ENCODE measurements at regions not wholly inside any gene's neighbourhood (a gene's known extent, or its start where the extent isn't known, plus 50 kb on each side); places are given as distances from the start of the nearest gene placed in this dataset.
"Not testable (repeated sequence)": the region's sequence is repeated elsewhere in the genome, so short reads cannot be mapped to it uniquely, and the experiment has no call there.

DNA sequence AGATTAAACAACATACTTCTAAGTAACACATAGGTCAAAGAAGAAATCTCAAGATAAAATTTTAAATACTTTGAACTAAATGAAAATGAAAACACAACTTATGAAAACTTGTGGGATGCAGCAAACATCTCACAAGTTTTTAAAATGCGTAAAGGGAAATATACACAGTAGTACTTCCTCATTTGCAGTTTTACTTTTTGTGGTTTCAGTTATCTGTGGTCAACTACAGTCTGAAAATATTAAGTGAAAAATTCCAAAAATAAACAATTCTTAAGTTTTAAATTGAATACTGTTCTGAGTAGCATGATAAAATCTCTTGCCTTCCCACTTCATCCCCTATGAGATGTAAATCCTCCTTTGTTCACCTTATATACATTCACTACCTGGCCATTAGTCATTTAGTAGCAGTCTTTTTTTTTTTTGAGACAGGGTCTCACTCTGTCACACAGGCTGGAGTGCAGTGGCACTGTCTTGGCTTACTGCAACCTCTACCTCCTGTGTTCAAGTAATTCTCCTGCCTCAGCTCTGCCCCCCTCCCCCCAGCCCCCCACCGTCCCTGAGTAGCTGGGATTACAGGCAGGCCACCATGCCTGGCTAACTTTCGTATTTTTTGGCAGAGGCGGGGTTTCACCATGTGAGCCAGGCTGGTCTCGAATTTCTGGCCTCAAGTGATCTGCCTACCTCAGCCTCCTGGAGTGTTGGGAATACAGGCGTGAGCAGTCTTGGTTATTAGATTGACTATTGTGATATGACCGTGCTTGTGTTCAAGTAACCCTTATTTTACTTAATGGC is 154.6 kb upstream of the AHI1 start:
- DNase-seq (ENCODE audit: low read depth in 2 of 2), result no peak

DNA sequence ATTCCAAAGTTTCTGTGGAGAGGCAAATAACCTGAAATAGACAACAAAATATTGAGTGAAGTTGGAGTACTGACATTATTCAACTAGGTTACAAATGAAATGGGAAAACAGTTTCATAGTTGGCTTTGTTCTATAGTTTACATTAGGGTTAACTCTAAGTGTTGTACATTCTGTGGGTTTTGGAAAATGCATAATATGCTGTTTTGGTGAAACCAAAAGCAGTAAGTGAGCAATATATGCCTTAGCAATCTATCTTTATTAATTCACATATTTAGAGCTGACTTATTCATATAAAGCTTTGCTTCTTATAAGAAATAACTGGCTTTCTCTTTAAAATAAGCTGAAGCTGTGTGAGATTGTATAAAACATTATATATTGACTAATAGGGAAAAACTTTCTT is 157.5 kb upstream of the AHI1 start:
- no peak for DNase-seq (ENCODE audit: low read depth in 2 of 2)

DNA sequence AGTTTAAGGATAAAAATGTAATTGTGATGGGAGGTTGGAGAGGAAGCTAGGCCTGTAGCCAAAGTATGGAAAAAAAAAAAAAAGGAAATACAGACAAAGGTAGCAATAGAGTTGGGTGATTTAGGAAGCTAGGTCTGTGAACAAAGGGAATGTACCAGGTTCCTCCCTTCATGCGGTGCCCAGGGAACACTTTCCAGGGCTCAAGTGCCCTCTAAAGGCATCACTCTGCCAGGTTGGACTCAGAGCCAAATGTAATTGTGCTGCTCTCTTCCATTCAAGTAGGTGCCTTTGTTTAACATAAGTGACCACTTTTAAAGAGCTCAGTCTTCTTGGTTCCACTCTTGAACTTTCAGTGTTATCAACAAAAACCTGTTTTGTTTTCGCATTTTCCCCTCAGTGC is 159.7 kb upstream of the AHI1 start:
- DNase-seq (ENCODE audit: low read depth in 2 of 2), result no peak

DNA sequence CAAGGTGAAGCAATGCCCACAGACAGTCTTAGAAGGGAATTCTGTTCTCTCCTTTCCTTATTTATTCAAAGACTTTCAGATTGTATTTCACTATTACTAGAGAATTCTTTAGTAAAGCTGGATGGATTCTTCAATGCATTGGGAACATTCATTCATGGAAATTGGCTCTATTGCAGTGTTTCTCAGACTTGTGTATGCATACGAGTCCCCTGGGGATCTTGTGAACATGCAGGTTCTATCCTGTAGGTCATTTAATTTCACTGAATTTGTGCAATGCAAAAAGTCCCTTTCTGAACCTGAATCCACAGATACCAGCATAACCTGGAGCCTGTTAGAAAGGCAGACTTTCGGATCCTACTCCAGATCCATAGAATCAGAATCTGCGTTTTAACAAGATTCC is 160.9 kb upstream of the AHI1 start:
- DNase-seq (ENCODE audit: low read depth in 2 of 2), result no peak

DNA sequence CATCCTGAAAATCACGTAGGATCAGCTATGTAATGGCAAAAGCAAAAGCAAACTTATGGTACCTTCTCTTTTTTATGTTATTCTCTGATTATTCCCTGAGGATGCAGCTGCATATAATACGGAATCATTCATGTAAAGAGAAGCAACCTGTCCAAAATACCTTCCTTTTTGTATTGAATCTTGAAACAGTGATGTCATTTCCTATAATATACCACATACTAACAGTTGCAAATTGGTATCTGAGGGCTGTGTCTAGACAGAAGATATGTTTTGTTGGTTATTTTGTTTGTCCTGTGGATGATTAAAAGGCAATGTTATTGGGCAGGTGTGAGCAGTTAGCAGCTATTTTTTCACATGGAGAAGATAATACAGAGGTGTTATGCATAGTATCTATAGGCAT is 161.4 kb upstream of the AHI1 start:
- DNase-seq (ENCODE audit: low read depth in 2 of 2), result no peak

DNA sequence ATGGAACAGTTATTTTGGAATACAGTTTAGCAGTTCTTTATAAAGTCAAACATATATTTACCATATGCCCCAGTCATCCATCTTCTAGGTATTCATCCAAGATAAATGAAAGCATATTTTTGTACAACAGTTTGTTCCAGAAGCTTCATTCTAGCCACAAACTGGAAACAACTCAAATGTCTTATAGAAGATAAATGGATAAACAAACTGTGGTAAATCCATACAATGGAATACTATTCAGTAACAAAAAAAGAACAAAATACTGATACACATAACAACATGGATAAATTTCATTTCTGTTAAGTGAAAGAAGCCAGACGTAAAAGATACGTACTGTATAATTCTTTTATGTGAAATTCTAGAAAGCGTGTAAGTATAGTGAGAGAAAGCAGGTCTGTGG is 167.0 kb upstream of the AHI1 start:
- DNase-seq (ENCODE audit: low read depth in 2 of 2), result no peak

DNA sequence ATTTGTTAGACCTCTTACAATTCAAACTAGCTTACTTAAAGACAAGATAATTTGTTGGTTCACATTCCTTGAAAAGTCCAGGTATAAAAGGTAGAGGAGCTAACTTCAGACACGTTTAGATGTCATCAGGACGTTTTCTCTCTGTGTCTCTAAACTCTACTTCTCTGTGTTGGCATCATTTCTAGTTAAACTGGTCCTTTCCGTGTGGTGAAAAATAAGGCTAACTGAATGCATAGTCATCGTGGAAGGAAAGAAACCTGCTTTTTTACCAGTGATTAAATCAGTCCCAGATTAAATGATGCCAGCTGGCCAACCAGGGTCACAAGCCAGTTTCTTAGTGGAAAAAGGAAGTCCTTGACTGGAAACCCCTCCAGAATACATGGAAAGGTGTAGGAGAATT is 168.4 kb upstream of the AHI1 start:
- DNase-seq (ENCODE audit: low read depth in 2 of 2), result no peak

DNA sequence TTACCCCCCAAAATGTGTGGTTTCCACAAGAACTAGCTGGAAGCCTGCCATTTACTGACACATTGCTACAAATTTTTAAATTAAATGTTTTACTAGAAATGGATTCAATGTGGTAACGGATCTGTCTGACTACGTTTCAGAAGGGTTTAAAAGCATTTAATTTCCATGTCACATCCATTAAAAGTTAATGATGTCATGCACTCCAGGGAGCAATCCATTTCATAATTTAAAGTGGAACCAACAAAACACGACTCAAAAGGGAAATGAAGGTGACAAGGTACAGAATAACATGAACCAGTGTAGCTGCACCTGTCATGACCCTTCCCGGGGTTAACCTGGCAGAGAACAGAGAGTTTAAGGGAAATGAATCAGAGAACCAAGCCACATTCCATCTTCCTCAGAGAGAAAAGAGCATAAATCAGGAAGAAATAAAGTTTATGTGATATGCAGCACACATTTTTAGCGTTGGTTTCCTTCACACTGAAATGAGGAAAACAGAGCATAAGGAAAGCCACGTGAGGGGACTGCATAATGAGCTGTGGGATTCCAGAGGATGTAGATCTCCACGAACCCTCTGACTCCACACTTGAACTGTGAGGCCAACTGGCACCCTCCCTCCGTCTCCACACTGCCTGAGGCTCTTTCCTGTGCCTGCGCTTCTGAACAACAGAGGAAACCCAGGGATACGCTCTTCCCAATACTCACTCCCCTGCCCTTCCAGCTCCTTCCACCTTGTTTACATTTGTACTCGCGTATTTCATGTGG is 170.3 kb upstream of the AHI1 start:
- DNase-seq (ENCODE audit: low read depth in 2 of 2), result no peak

DNA sequence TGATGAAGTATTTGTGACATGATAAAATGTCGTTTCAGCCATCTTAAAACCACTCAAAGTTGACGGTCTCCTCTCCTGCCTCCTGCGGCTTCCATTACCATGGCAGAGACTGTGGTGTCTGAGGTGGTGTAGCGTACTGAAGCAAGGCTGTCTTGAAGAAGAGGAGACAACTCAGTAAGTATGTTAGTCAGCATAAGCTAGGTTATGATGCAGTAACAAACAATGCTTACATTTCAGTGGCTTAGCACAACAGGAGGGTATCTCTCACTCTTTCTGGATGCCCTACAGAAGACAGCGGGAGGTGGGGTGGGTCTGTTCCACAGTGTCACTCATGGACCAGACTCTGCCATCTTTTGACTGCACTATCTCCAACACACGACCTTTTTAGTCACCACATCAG is 174.7 kb upstream of the AHI1 start:
- no peak for DNase-seq (ENCODE audit: low read depth in 2 of 2)

DNA sequence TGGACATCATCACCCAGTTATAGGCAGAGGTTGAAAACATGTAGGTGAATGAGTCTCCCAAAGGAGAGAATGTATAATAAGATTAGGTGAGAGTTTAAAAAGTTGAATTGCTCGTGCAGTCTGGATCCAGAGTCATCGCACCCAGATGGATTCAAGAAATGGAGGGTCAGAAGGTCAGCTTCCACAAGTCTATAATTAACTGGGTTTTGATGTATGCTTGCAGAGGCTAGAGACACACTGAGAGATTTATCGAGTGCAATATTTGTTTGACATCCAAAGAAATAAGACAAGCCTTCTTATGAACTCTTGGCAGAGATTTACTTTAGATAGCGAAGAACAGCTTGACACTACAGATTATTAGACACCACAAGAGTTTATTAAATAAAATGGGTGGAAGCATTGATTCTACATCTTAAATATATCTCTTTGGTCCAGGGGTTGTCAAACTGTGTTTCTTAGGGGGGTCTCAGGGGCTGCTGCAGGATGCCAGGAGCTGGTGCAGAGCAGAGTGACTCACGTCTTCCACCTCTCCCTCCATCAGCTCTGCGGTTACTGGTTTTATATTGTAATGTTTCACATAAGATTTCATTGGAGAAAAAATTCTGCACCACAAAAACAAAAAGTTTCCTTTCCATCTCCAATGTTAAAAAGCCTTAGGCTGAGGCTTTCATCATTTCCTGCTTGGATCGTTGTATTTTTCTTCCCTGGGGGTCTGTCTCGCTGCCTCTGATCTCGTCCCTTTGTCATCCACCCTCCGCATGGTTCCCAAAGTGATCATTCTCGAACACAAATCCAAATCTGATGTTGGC is 176.2 kb upstream of the AHI1 start:
- DNase-seq (ENCODE audit: low read depth in 2 of 2), result no peak

DNA sequence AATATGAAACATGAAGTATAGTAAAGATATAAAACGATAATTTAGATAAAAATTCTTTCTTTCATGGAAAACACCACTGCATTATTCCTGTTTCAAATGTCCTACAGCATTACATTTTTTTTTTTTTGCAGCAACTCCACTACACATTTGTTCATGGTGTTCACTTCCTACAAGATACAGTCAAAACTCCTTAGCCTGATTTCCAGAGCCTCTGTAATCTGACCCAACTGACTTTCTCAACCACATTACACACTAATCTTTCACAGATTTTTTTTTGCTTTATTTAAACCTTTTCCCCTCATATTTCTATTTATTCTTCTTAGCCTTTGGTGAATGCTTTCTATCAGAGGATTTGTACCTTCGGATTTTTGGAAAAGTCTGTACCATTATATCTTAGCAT is 176.5 kb upstream of the PDE7B start:
- DNase-seq (ENCODE audit: low read depth in 2 of 2), result no peak

DNA sequence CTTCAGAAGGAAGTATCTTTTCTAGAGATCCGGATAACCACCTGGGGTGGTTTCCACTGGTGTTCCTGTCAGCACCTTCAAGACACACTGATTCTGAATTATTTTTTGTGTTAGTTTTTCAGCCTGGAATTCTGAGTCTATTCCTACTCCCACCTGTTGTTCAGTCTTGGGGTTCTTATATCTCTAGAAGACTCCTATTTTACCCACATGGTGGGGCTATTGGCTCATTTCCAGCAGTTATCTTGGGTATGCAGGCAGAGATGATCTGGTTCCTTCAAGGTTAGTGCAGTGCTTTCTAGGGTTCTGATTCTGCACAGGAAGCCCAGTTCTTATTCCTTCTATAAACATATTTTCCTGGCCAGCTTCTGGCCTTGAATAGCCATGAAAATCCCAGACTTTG is 175.6 kb upstream of the PDE7B start:
- peak in 1 of 2 donors; percentile 1 for DNase-seq (ENCODE audit: low read depth in 2 of 2)

DNA sequence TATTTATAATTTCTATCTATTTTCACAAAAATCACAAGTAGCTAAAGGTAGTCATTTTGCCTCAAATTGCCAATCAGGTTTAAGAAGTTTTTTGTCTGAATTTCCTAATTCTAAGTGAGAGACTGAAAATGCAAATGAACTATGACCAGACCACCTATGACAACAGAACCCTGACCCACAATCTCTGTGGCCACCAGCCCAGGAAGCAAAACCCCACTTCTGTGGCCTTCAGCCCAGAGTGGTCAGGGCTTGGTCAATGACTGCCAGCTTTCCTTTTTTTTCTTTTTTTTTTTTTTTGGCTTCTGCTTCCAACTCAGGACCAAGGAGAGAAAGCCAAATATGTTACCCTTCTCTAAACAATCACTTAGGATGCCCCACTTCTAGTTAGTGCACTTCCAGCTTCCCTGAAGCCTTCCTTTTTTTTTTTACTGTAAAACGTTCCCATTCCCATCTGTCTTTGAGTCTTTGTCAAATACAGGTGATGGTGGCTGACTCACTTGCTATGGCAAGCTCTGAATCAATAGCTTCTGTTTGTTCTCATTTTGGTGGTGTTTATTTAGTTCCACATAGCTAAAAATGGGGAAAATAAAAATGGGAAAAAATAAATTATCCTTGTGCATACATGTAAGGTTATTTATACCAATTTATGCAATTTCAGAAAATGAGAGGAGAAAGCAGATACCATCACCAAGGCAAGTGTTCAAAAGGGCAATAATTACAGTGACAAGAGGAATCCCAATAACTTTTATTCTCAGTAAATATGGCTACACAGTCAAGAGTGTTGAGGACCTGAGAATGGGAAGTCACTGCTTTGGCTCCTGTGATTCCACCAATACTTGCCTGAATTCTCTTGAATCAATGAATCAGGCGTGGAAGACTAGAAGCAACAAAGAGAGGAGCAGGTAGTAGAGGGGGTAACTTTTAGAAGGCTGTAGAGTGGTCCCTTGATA is 170.3 kb upstream of the PDE7B start:
- DNase-seq (ENCODE audit: low read depth in 2 of 2), result no peak

DNA sequence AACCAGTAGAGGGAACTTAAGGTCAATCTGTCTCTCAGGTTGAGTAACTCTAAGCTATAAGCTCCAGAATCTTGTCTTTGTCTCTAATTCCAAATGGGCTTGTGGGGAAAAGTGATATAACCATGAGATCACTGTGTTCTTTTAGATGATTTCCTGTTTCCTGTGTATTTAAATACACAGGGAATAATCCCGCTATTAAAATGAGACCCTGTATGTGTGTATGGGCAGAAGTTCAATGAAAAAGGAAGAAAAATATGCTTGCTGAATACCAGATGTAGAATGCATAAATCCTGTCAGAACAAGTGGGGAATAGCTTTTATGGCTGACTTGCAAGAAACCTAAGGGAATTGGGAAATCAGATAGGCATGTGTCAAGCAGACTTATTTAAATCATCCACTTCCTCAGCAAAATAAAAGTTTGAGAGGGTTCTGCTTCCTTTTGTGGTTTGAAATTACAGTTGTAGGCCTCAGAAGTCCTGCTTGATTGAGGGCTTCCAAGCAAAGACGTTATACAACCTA is 164.7 kb upstream of the PDE7B start:
- DNase-seq (ENCODE audit: low read depth in 2 of 2), result no peak

DNA sequence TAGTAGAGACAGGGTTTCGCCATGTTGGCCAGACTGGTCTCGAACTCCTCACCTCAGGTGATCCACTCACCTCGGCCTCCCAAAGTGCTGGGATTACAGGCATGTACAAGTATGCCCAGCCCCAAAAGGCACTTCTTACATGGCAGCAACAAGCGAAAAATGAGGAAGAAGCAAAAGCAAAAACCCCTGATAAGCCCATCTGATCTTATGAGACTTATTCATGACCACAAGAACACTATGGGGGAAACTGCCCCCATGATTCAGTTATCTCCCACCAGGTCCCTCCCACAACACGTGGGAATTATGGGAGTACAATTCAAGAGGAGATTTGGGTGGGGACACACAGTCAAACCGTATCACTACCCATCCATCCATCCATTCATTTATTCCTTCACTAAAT is 163.0 kb upstream of the PDE7B start:
- DNase-seq (ENCODE audit: low read depth in 2 of 2), result not testable (repeated sequence)

DNA sequence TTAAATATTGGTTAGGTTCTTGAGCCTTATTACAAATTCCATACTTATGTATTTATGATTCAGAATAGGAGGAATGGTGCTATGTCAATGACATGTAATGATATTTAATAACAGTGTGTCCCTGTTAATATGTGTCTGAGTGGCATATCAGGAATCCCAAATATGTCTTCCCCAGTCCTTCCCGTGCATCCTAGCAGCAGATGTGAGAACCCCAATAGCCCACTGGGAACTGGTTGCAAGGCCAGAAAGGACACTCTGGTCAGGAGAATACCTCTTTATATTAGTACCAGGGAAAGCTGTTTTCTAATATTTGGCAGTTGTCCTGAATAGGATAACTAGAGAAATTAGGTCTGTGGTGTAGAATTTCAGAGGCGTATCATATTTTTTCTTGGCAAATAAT is 159.1 kb upstream of the PDE7B start:
- DNase-seq (ENCODE audit: low read depth in 2 of 2), result no peak

DNA sequence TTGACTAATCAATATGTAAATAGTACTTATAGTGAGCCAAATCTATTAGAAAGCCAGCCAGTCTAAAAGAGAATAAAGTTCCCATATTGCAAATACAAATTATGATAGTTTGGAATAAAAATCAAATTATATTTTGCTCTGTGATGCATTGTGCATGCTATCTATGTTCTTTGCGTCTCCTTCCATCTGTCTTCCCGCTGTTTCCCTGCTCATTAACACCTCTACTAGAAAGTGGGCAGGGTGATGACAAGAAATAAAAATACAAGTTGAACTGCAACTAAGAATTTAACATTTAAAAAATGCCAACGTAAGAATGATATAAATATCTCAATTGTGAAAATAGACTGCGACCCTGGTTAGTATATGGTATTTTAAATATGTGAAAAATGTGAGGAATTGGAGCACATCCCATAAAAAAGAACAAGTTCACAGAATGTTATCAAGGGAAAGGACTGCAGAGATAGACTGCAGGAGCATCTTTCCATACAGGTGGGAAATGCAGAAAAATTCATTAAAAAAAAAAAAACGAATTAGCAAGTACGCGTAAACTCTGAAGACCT is 157.6 kb upstream of the PDE7B start:
- DNase-seq (ENCODE audit: low read depth in 2 of 2), result no peak

DNA sequence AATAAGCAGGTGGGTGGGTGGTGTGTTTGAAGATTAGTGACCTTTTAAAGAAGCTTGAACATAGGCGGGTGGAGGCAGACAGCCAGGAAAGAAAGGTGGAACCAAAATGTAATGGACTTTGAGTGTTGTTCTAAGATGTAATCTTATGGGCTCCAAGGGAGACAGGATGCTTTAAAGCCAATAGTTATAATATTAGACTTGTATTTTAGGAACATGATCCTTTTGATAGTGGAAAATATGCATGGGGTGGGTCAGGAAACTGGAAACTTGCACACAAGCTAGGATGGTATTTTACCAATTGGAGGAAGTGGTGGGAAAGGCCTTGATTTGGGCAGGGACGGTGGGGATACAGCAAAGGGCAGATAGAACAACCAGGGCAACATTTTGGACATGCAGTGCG is 151.8 kb upstream of the PDE7B start:
- DNase-seq (ENCODE audit: low read depth in 2 of 2), result no peak

DNA sequence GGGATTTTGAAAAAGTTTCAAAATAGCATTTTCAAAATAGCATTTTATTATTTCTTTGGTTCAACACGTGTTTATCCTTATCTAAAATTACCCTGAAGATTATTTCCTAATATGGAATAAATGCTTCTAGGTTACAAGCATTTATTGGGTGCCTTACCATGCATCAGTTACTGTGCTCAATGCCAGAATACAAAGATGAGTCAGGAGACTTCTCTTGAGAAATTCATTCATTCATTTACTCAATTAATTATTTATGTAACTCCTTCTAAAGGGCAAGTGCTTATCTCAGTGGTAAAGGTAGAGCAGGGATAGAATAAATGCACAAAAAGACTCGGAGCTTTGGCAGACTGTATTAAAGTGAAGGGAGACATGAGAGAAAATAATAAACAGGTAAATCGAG is 150.1 kb upstream of the PDE7B start:
- no peak for DNase-seq (ENCODE audit: low read depth in 2 of 2)

DNA sequence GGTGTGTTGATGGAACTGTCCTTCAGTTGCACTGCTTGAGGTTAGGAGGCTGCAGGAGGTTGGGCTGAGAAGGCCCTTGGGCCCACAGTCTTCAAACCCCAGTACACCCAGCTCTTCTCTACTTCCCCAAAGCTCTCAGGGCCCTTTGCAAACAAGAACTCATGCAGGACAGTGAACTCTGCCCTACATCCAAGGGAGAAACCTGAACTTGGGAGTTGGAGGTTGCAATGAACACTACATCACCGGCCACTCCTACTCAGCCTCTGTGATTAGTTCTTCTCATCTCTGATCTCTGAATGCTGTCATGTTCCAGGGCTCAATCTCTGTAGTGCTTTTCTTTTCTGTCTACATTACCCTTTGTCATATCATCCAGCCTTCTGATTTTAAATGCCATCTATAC is 148.5 kb upstream of the PDE7B start:
- no peak for DNase-seq (ENCODE audit: low read depth in 2 of 2)

DNA sequence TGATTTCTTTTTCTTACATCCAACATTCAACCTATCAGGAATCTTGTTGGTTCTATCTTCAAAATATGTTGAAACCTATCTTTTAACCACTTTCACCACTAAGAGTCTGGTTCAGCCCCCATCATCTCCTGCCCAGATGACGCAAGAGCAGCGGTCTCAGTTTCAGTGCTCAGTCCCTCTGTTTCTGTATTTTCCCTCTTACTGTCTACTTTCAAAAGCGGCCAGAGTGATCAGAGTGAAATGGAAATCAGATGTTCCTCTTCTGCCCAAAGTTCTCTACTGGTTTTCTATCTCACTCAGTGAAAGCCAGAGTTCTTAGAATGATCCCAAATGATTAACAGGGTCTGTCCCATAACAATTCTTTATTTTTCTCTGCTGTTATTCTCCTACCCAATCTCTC is 147.9 kb upstream of the PDE7B start:
- DNase-seq (ENCODE audit: low read depth in 2 of 2), result no peak
